A673 (cell line): ENCODE measurements at regions not wholly inside any gene's neighbourhood (a gene's known extent, or its start where the extent isn't known, plus 50 kb on each side); places are given as distances from the start of the nearest gene placed in this dataset.

Experiments
- BruUV-seq: library from RNA; stranded (reverse); fragments of 400-500 nt; replicated peaks from 2 replicates; lab custom pipeline; 2021; lab: Mats Ljungman, UMichigan
- CTCF ChIA-PET: fragments of 300-600 bp; sonication (Branson Sonifier 250); formaldehyde crosslinking; loops from one replicate; lab custom pipeline; 2022; ENCODE audit warnings: antibody characterized with exemption; lab: Charles Lee
- POLR2A ChIA-PET: fragments of 300-600 bp; sonication (Branson Sonifier 250); formaldehyde crosslinking; loops from one replicate; lab custom pipeline; 2022; ENCODE audit warnings: antibody characterized with exemption; ENCODE audit not compliant: low non-redundant PET; lab: Charles Lee
- DNase-seq: peaks from one replicate; pipeline ENCODE4 v3.0.0-alpha.2; 2015; ENCODE audit warnings: low spot score
- H3K27ac ChIP-seq: fragments of 200-600 bp; sonication (generic); 2 replicates; pipeline ENCODE4 v1.5.1; 2016; ENCODE audit warnings: mixed run types, low read depth, mild to moderate bottlenecking, mixed read lengths, antibody characterized with exemption, low read length; ENCODE audit not compliant: poor library complexity, severe bottlenecking
- H3K27me3 ChIP-seq: fragments of 200-600 bp; sonication (generic); replicated peaks from 2 replicates; pipeline ENCODE4 v1.6.1; 2017; ENCODE audit warnings: mixed run types, low read depth, mild to moderate bottlenecking, mixed read lengths, antibody characterized with exemption, low read length; ENCODE audit not compliant: insufficient read depth, poor library complexity
- H3K36me3 ChIP-seq: fragments of 200-600 bp; sonication (generic); 2 replicates; pipeline ENCODE4 v1.6.1; 2016; ENCODE audit warnings: mixed run types, mild to moderate bottlenecking, mixed read lengths, antibody characterized with exemption, low read length; ENCODE audit not compliant: insufficient read depth, poor library complexity, severe bottlenecking
- H3K4me1 ChIP-seq: fragments of 200-600 bp; sonication (generic); 2 replicates; pipeline ENCODE4 v1.6.1; 2017; ENCODE audit warnings: mixed run types, mild to moderate bottlenecking, mixed read lengths, antibody characterized with exemption, low read length; ENCODE audit not compliant: insufficient read depth, poor library complexity, severe bottlenecking
- H3K4me3 ChIP-seq: fragments of 200-600 bp; sonication (generic); 2 replicates; pipeline ENCODE4 v1.5.1; 2016; ENCODE audit warnings: low read depth, mixed run types, mild to moderate bottlenecking, mixed read lengths, low read length; ENCODE audit not compliant: poor library complexity, severe bottlenecking
- H3K9me3 ChIP-seq: fragments of 200-600 bp; sonication (generic); 2 replicates; pipeline ENCODE4 v1.6.1; 2016; ENCODE audit warnings: mixed run types, low read depth, mild to moderate bottlenecking, mixed read lengths, antibody characterized with exemption, low read length; ENCODE audit not compliant: poor library complexity, severe bottlenecking
- EZH2 ChIP-seq: fragments of 200-600 bp; sonication (generic); IDR thresholded peaks from 2 replicates; pipeline ENCODE4 v1.6.1; 2017; ENCODE audit warnings: borderline replicate concordance, low read depth, mild to moderate bottlenecking, mixed read lengths, antibody characterized with exemption, low read length; ENCODE audit not compliant: poor library complexity, severe bottlenecking
- intact Hi-C: fragments of 100-400 bp; cut with micrococcal nuclease; formaldehyde crosslinking; loops from one replicate; pipeline ENCODE4 v1.10.0; 2022; ENCODE audit not compliant: unreplicated experiment
- TF ChIP-seq, protein P1 (sequence below): fragments of 300-800, 200-600 bp; sonication (generic); conservative IDR thresholded peaks from 2 replicates; pipeline ENCODE4 v1.5.1; 2017; ENCODE audit warnings: low read depth, mild to moderate bottlenecking, antibody characterized with exemption, low read length, moderate library complexity, mixed read lengths

GRCh38 chr3:25281041-25281731 lies 146.9 kb upstream of the RARB start:
- BruUV-seq: no TSS peak
- H3K27me3 ChIP-seq: peaks cover 7% of the 10 kb centered on the region
- intact Hi-C loops: no loop called here

DNA sequence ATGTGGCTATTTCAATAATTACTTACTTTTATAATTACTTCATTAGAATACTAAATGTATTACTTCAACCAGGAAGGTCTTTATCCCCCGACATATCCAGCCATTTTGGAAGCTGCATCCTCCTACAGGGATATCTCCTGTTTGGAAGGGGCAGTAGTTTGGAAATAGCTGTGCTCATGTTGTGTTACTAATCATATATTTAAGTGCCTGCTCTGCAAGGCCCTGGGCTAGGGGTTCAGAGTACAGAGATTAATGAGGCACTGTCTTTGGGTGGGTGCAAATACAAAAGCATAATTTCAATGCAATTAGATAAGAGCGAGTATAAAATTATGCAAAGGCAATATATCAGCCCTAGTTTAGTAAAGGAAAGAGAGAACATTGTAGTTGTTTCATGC lies 146.3 kb upstream of the RARB start:
- Histone ChIP-seq H3K4me1 (no peaks in the 10 kb centered on the region), H3K36me3 (no peaks in the 10 kb centered on the region), H3K9me3 (no peaks in the 10 kb centered on the region), H3K27me3 (peaks cover 7% of the 10 kb centered on the region), H3K27ac (no peak overlapping the region), H3K4me3 (no peak overlapping the region)
- ChIA-PET POLR2A (no interaction called here), CTCF (no interaction called here)
- no peak for DNase-seq
- TF ChIP-seq EZH2: no peak
- TF ChIP-seq, protein P1, sequence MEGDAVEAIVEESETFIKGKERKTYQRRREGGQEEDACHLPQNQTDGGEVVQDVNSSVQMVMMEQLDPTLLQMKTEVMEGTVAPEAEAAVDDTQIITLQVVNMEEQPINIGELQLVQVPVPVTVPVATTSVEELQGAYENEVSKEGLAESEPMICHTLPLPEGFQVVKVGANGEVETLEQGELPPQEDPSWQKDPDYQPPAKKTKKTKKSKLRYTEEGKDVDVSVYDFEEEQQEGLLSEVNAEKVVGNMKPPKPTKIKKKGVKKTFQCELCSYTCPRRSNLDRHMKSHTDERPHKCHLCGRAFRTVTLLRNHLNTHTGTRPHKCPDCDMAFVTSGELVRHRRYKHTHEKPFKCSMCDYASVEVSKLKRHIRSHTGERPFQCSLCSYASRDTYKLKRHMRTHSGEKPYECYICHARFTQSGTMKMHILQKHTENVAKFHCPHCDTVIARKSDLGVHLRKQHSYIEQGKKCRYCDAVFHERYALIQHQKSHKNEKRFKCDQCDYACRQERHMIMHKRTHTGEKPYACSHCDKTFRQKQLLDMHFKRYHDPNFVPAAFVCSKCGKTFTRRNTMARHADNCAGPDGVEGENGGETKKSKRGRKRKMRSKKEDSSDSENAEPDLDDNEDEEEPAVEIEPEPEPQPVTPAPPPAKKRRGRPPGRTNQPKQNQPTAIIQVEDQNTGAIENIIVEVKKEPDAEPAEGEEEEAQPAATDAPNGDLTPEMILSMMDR: no peak
- intact Hi-C loops: no loop called here
- no TSS peak for BruUV-seq

More at GRCh38 chr3:25281041-25281731, 146.9 kb upstream of the RARB start:
- no peak for DNase-seq
- no peak overlapping the region for H3K4me3 ChIP-seq
- POLR2A ChIA-PET: no interaction called here
- no peaks in the 10 kb centered on the region for H3K4me1 ChIP-seq
- no peaks in the 10 kb centered on the region for H3K9me3 ChIP-seq
- H3K36me3 ChIP-seq: no peaks in the 10 kb centered on the region
- TF ChIP-seq, protein P1: no peak
- TF ChIP-seq EZH2: no peak
- CTCF ChIA-PET: no interaction called here
- no peak overlapping the region for H3K27ac ChIP-seq

- no peak for TF ChIP-seq EZH2
- no peak for DNase-seq
- no TSS peak for BruUV-seq
- POLR2A ChIA-PET: no interaction called here
- Histone ChIP-seq H3K27ac (no peak overlapping the region), H3K36me3 (no peaks in the 10 kb centered on the region), H3K4me1 (no peaks in the 10 kb centered on the region), H3K27me3 (peaks cover 7% of the 10 kb centered on the region), H3K4me3 (no peak overlapping the region), H3K9me3 (no peaks in the 10 kb centered on the region)
- intact Hi-C loops: no loop called here
- CTCF ChIA-PET: no interaction called here
Observed at GRCh38 chr3:25283613-25284012, 144.4 kb upstream of the RARB start.

DNA sequence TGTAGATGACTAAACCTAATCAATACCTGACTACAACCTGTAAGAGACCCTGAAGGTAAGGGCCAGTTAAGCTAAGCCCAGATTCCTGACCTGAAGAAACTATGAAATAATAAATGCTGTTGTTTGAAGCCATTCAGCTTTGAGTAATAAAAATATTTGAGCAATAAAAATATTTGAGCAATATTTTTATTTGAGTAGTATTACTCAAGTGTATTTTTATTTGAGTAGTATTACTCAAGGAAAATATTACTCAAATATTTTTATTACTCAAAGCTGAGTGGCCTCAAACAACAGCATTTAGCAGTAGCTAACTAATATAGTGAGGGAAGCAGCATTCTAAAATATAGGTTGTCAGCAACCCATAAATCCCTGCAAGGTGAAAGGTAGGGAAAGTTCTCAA lies 143.8 kb upstream of the RARB start:
- TF ChIP-seq EZH2: no peak
- TF ChIP-seq, protein P1: no peak
- Histone ChIP-seq H3K27ac (no peak overlapping the region), H3K9me3 (no peaks in the 10 kb centered on the region), H3K4me1 (no peaks in the 10 kb centered on the region), H3K4me3 (no peak overlapping the region), H3K36me3 (no peaks in the 10 kb centered on the region), H3K27me3 (peaks cover 7% of the 10 kb centered on the region)
- BruUV-seq: no TSS peak
- intact Hi-C loops: no loop called here
- ChIA-PET POLR2A (no interaction called here), CTCF (no interaction called here)
- DNase-seq: no peak
